Gastroesophageal sphincter (tissue), 3 donors: ENCODE measurements at regions not wholly inside any gene's neighbourhood (a gene's known extent, or its start where the extent isn't known, plus 50 kb on each side); places are given as distances from the start of the nearest gene placed in this dataset.

Experiments used
- POLR2A ChIP-seq, 2 donors: fragments of 450-650 bp; IDR thresholded peaks; one replicate each; pipeline ENCODE4 v1.6.1; 2017; ENCODE audit warnings: antibody characterized with exemption in 2 of 2, mild to moderate bottlenecking in 2 of 2, moderate library complexity in 1 of 2
- POLR2AphosphoS5 ChIP-seq: sonication (generic); formaldehyde crosslinking; IDR thresholded peaks from one replicate; pipeline ENCODE4 v1.6.1; 2017; ENCODE audit warnings: antibody characterized with exemption
- TF ChIP-seq, protein P1 (sequence below), 4 experiments: fragments of 200-600 bp in 2 of 4; fragments of 450-650 bp in 2 of 4; sonication (generic) in 1 of 4; IDR thresholded peaks; one replicate each; pipeline ENCODE4 v1.5.1; 2017 to 2019; ENCODE audit warnings: antibody characterized with exemption in 4 of 4, mild to moderate bottlenecking in 2 of 4, moderate library complexity in 2 of 4

DNA sequence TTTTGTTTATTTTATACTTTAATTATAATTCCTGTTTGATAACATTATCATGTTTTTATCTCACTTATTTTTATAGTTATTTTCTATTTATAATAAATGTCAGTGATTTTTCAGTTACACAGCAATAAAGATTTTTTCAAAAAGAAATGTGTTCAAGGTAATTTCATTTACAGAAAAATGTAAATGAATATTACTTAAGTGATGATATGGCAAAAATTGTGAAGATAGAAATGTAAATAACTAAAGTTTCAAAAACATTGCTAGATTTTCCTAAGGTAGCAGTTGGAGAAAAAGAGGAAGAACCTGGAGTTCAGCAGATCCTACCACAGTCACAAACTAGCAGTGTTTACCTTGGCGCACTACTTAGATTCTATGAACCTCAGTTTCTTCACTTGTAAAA lies 202.6 kb downstream of the RFPL4B start:
- TF ChIP-seq POLR2A (IDR thresholded peaks at IDR 0.05) (no peak), POLR2AphosphoS5 (no peak)
- TF ChIP-seq, protein P1, sequence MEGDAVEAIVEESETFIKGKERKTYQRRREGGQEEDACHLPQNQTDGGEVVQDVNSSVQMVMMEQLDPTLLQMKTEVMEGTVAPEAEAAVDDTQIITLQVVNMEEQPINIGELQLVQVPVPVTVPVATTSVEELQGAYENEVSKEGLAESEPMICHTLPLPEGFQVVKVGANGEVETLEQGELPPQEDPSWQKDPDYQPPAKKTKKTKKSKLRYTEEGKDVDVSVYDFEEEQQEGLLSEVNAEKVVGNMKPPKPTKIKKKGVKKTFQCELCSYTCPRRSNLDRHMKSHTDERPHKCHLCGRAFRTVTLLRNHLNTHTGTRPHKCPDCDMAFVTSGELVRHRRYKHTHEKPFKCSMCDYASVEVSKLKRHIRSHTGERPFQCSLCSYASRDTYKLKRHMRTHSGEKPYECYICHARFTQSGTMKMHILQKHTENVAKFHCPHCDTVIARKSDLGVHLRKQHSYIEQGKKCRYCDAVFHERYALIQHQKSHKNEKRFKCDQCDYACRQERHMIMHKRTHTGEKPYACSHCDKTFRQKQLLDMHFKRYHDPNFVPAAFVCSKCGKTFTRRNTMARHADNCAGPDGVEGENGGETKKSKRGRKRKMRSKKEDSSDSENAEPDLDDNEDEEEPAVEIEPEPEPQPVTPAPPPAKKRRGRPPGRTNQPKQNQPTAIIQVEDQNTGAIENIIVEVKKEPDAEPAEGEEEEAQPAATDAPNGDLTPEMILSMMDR (IDR thresholded peaks at IDR 0.05) = no peak
